Endodermal cell (in vitro differentiated cells): ENCODE measurements at regions not wholly inside any gene's neighbourhood (a gene's known extent, or its start where the extent isn't known, plus 50 kb on each side); places are given as distances from the start of the nearest gene placed in this dataset.
"Not testable (repeated sequence)": the region's sequence is repeated elsewhere in the genome, so short reads cannot be mapped to it uniquely, and the experiment has no call there.

ENCODE experiments used
- DNase-seq: peaks from one replicate; pipeline ENCODE4 v3.0.0-alpha.2; 2017
- H3K27ac ChIP-seq: 2 replicates; pipeline ENCODE4 v1.5.1; 2013; ENCODE audit warnings: mild to moderate bottlenecking, low read depth, low read length, moderate library complexity
- H3K27me3 ChIP-seq: 2 replicates; pipeline ENCODE4 v1.6.1; 2013; ENCODE audit warnings: mild to moderate bottlenecking, low read length, moderate library complexity; ENCODE audit not compliant: insufficient read depth, control insufficient read depth, poor library complexity, severe bottlenecking
- H3K36me3 ChIP-seq: 2 replicates; pipeline ENCODE4 v1.7.0; 2013; ENCODE audit warnings: mild to moderate bottlenecking, low read length, moderate library complexity; ENCODE audit not compliant: control insufficient read depth, insufficient read depth
- H3K4me1 ChIP-seq: one replicate; pipeline ENCODE4 v1.7.0; 2013; ENCODE audit warnings: low read length; ENCODE audit not compliant: control insufficient read depth, insufficient read depth
- H3K4me3 ChIP-seq: 2 replicates; pipeline ENCODE4 v1.5.1; 2013; ENCODE audit warnings: mild to moderate bottlenecking, low read length, moderate library complexity
- H3K9ac ChIP-seq: 2 replicates; pipeline ENCODE4 v1.6.1; 2013; ENCODE audit warnings: mild to moderate bottlenecking, low read length, moderate library complexity; ENCODE audit not compliant: poor library complexity, severe bottlenecking; ENCODE audit errors: extremely low read depth
- H3K9me3 ChIP-seq: 2 replicates; pipeline ENCODE4 v1.6.1; 2013; ENCODE audit warnings: mild to moderate bottlenecking, low read length, moderate library complexity; ENCODE audit not compliant: control insufficient read depth
- H3K27ac Mint-ChIP-seq: 2 replicates; pipeline ENCODE4 v1.8.0; 2020; ENCODE audit warnings: mixed read lengths
- H3K27me3 Mint-ChIP-seq: 2 replicates; pipeline ENCODE4 v1.8.0; 2021; ENCODE audit warnings: mild to moderate bottlenecking, mixed read lengths; ENCODE audit not compliant: insufficient read depth
- H3K36me3 Mint-ChIP-seq: 2 replicates; pipeline ENCODE4 v1.8.0; 2020; ENCODE audit warnings: low read depth, mixed read lengths
- H3K4me1 Mint-ChIP-seq: 2 replicates; pipeline ENCODE4 v1.8.0; 2020; ENCODE audit warnings: mixed read lengths
- H3K4me3 Mint-ChIP-seq: 2 replicates; pipeline ENCODE4 v1.8.0; 2020; ENCODE audit warnings: mild to moderate bottlenecking, moderate library complexity, mixed read lengths
- H3K9me3 Mint-ChIP-seq: 2 replicates; pipeline ENCODE4 v1.8.0; 2020; ENCODE audit warnings: mild to moderate bottlenecking, mixed read lengths
- CTCF ChIP-seq: fragments of 200-600 bp; sonication (generic); conservative IDR thresholded peaks from 2 replicates; pipeline ENCODE4 v1.5.0; 2021; ENCODE audit warnings: antibody characterized with exemption, mild to moderate bottlenecking
- WGBS, 2 experiments: methylation state at CpG; one replicate each; pipeline versions ENCODE4 v1.1.5 to v1.1.7; 2013; ENCODE audit warnings: missing lambda C conversion rate in 2 of 2, mixed read lengths in 1 of 2; ENCODE audit not compliant: insufficient coverage in 1 of 2, insufficient read length in 1 of 2; 5-methylcytosine and 5-hydroxymethylcytosine counted together

- no peak overlapping the region for H3K27ac ChIP-seq
- no peaks in the 10 kb centered on the region for H3K36me3 ChIP-seq
- no peaks in the 10 kb centered on the region for H3K27me3 ChIP-seq
- TF ChIP-seq CTCF: no peak
- no peak for DNase-seq
- H3K4me3 ChIP-seq: no peak overlapping the region
- no peaks in the 10 kb centered on the region for H3K4me1 ChIP-seq
- Mint-ChIP-seq H3K27me3 (no peaks in the 10 kb centered on the region), H3K27ac (no peak overlapping the region), H3K4me3 (no peak overlapping the region), H3K9me3 (no peaks in the 10 kb centered on the region), H3K36me3 (no peaks in the 10 kb centered on the region), H3K4me1 (peaks cover 8% of the 10 kb centered on the region)
- no peaks in the 10 kb centered on the region for H3K9me3 ChIP-seq
- H3K9ac ChIP-seq: no peak overlapping the region
- 90 to 92% methylated on average over 2 of the region's 2 CpGs for WGBS, 2 experiments
Observed at GRCh38 chr9:87386490-87387025, 111.1 kb upstream of the DAPK1 start.

GRCh38 chr9:87387351-87388011 lies 110.2 kb upstream of the DAPK1 start:
- no peaks in the 10 kb centered on the region for H3K36me3 ChIP-seq
- Mint-ChIP-seq H3K36me3 (peaks cover under 1% of the 10 kb centered on the region), H3K4me3 (no peak overlapping the region), H3K27me3 (no peaks in the 10 kb centered on the region), H3K9me3 (peaks cover 2% of the 10 kb centered on the region), H3K27ac (no peak overlapping the region), H3K4me1 (peaks cover 14% of the 10 kb centered on the region)
- H3K9ac ChIP-seq: no peak overlapping the region
- H3K4me1 ChIP-seq: no peaks in the 10 kb centered on the region
- DNase-seq: no peak
- H3K9me3 ChIP-seq: peaks cover 4% of the 10 kb centered on the region
- WGBS, 2 experiments: 87 to 91% methylated on average over 3 to 5 of the region's 5 CpGs
- H3K4me3 ChIP-seq: no peak overlapping the region
- H3K27me3 ChIP-seq: no peaks in the 10 kb centered on the region
- no peak for TF ChIP-seq CTCF
- H3K27ac ChIP-seq: no peak overlapping the region

DNA sequence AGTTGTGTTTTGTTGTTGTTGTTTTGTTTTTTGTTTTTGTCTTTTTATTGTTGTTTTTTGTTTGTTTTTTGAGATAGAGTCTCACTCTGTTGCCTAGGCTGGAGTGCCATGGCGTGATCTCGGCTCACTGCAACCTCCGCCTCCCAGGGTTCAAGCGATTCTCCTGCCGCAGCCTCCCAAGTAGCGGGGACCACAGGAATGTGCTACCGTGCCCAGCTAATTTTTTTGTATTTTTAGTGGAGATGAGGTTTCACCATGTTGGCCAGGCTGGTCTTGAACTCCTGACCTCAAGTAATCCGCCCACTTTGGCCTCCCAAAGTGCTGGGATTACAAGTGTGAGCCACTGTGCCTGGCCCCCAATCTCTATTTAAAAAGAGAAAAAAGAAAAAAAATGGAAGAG lies 109.0 kb upstream of the DAPK1 start:
- not testable (repeated sequence) for H3K36me3 ChIP-seq, H3K27me3 Mint-ChIP-seq, H3K27ac ChIP-seq, H3K4me3 Mint-ChIP-seq, DNase-seq, H3K4me3 ChIP-seq, H3K36me3 Mint-ChIP-seq, H3K4me1 ChIP-seq, H3K9ac ChIP-seq, H3K27ac Mint-ChIP-seq, H3K27me3 ChIP-seq
- Mint-ChIP-seq H3K9me3 (peaks cover 12% of the 10 kb centered on the region), H3K4me1 (peaks cover 14% of the 10 kb centered on the region)
- H3K9me3 ChIP-seq: peaks cover 16% of the 10 kb centered on the region
- 89 to 97% methylated on average over 4 to 8 of the region's 8 CpGs for WGBS, 2 experiments

DNA sequence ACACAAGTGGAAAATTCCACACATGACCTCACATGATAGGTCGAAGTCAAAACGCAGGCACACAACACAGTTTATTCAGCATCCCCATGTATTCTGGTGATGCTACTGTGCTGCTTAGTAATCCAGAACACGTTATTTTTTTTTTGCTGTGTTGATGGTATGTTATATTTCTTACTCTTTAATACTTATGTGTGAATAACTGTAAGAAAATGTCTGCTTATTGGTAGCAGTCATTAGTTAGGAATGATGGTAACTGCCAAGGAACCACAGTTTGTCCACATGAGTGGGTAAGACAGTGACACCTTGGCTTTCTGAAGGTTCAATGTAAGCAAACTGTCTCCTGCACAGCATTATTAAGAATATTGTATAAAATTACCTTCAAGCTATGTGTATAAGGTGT lies 107.7 kb upstream of the DAPK1 start:
- WGBS, 2 experiments: 92 to 100% methylated on average over 2 of the region's 3 CpGs
- Histone ChIP-seq H3K9ac (no peak overlapping the region), H3K9me3 (peaks cover 19% of the 10 kb centered on the region), H3K27me3 (no peaks in the 10 kb centered on the region), H3K4me1 (no peaks in the 10 kb centered on the region), H3K4me3 (no peak overlapping the region), H3K36me3 (no peaks in the 10 kb centered on the region), H3K27ac (no peak overlapping the region)
- Mint-ChIP-seq H3K27me3 (no peaks in the 10 kb centered on the region), H3K27ac (no peak overlapping the region), H3K4me3 (no peak overlapping the region), H3K36me3 (peaks cover 10% of the 10 kb centered on the region), H3K9me3 (peaks cover 12% of the 10 kb centered on the region), H3K4me1 (peaks cover 14% of the 10 kb centered on the region)
- no peak for TF ChIP-seq CTCF
- no peak for DNase-seq
